Type B pancreatic cell (in vitro differentiated cells): ENCODE measurements at regions not wholly inside any gene's neighbourhood (a gene's known extent, or its start where the extent isn't known, plus 50 kb on each side); places are given as distances from the start of the nearest gene placed in this dataset.

Source experiments
- DNase-seq: peaks from one replicate; pipeline ENCODE4 v3.0.0; 2021; ENCODE audit warnings: mixed read lengths; ENCODE audit not compliant: unreplicated experiment; ENCODE audit errors: extremely low spot score
- H3K27ac Mint-ChIP-seq: 2 replicates; pipeline ENCODE4 v1.8.0; 2021; ENCODE audit warnings: mild to moderate bottlenecking, mixed read lengths
- H3K27me3 Mint-ChIP-seq: 2 replicates; pipeline ENCODE4 v1.8.0; 2021; ENCODE audit warnings: mixed read lengths
- H3K36me3 Mint-ChIP-seq: 2 replicates; pipeline ENCODE4 v1.8.0; 2021; ENCODE audit warnings: mixed read lengths
- H3K4me1 Mint-ChIP-seq: one replicate; pipeline ENCODE4 v1.8.0; 2021; ENCODE audit warnings: mixed read lengths; ENCODE audit not compliant: unreplicated experiment
- H3K4me3 Mint-ChIP-seq: 2 replicates; pipeline ENCODE4 v1.8.0; 2021; ENCODE audit warnings: mild to moderate bottlenecking, mixed read lengths
- H3K9me3 Mint-ChIP-seq: 2 replicates; pipeline ENCODE4 v1.8.0; 2021; ENCODE audit warnings: mixed read lengths
- TF ChIP-seq, protein P1 (sequence below): fragments of 200-600 bp; sonication (generic); conservative IDR thresholded peaks from 2 replicates; pipeline ENCODE4 v1.5.0; 2021; ENCODE audit warnings: antibody characterized with exemption, mild to moderate bottlenecking

GRCh38 chr11:26830757-26831156 is 108.9 kb upstream of the SLC5A12 start:
- peaks cover 14% of the 10 kb centered on the region for H3K4me1 Mint-ChIP-seq
- H3K36me3 Mint-ChIP-seq, result no peaks in the 10 kb centered on the region
- no peak overlapping the region for H3K4me3 Mint-ChIP-seq
- TF ChIP-seq, protein P1, sequence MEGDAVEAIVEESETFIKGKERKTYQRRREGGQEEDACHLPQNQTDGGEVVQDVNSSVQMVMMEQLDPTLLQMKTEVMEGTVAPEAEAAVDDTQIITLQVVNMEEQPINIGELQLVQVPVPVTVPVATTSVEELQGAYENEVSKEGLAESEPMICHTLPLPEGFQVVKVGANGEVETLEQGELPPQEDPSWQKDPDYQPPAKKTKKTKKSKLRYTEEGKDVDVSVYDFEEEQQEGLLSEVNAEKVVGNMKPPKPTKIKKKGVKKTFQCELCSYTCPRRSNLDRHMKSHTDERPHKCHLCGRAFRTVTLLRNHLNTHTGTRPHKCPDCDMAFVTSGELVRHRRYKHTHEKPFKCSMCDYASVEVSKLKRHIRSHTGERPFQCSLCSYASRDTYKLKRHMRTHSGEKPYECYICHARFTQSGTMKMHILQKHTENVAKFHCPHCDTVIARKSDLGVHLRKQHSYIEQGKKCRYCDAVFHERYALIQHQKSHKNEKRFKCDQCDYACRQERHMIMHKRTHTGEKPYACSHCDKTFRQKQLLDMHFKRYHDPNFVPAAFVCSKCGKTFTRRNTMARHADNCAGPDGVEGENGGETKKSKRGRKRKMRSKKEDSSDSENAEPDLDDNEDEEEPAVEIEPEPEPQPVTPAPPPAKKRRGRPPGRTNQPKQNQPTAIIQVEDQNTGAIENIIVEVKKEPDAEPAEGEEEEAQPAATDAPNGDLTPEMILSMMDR, result no peak
- H3K27me3 Mint-ChIP-seq, result no peaks in the 10 kb centered on the region
- no peak overlapping the region for H3K27ac Mint-ChIP-seq
- no peak for DNase-seq
- peaks cover 9% of the 10 kb centered on the region for H3K9me3 Mint-ChIP-seq

DNA sequence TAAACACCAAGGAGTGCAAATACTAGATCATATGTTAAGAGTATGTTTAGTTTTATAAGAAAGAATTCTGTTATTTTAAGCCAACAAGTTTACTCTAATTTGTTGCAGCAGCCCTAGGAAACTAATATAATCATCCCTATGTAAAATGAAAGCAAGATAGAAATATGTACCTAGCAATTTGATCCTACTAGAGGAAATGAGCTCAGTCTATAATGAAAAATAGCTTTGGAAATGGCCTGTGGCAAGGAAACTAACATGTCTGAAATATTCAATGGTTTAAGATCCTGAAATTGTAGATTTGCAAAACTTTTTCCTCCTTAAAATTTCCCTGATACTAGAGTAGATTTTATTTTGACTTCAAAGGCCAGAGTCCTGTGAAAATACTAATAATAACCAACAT is 112.7 kb upstream of the SLC5A12 start:
- Mint-ChIP-seq H3K4me3 (no peak overlapping the region), H3K27me3 (no peaks in the 10 kb centered on the region), H3K27ac (no peak overlapping the region), H3K36me3 (no peaks in the 10 kb centered on the region), H3K4me1 (peaks cover 4% of the 10 kb centered on the region), H3K9me3 (no peaks in the 10 kb centered on the region)
- TF ChIP-seq, protein P1, result no peak
- no peak for DNase-seq

- no peaks in the 10 kb centered on the region for H3K27me3 Mint-ChIP-seq
- TF ChIP-seq, protein P1, result no peak
- H3K9me3 Mint-ChIP-seq, result no peaks in the 10 kb centered on the region
- peaks cover 4% of the 10 kb centered on the region for H3K4me1 Mint-ChIP-seq
- DNase-seq, result no peak
- no peak overlapping the region for H3K4me3 Mint-ChIP-seq
- no peak overlapping the region for H3K27ac Mint-ChIP-seq
- H3K36me3 Mint-ChIP-seq, result no peaks in the 10 kb centered on the region
Observed at GRCh38 chr11:26835611-26836010, 113.8 kb upstream of the SLC5A12 start.

GRCh38 chr11:26837154-26837553 is 115.3 kb upstream of the SLC5A12 start:
- Mint-ChIP-seq H3K9me3 (no peaks in the 10 kb centered on the region), H3K4me3 (no peak overlapping the region), H3K4me1 (peaks cover 7% of the 10 kb centered on the region), H3K27me3 (no peaks in the 10 kb centered on the region), H3K36me3 (no peaks in the 10 kb centered on the region), H3K27ac (no peak overlapping the region)
- DNase-seq, result no peak
- TF ChIP-seq, protein P1, result no peak

- DNase-seq, result no peak
- H3K9me3 Mint-ChIP-seq, result no peaks in the 10 kb centered on the region
- H3K4me1 Mint-ChIP-seq, result peaks cover 10% of the 10 kb centered on the region
- no peak overlapping the region for H3K4me3 Mint-ChIP-seq
- H3K27ac Mint-ChIP-seq, result no peak overlapping the region
- H3K27me3 Mint-ChIP-seq, result no peaks in the 10 kb centered on the region
- TF ChIP-seq, protein P1, result no peak
- H3K36me3 Mint-ChIP-seq, result no peaks in the 10 kb centered on the region
Observed at GRCh38 chr11:26839911-26840698, 118.2 kb upstream of the SLC5A12 start.
